AG09309 (cell line): ENCODE measurements at regions not wholly inside any gene's neighbourhood (a gene's known extent, or its start where the extent isn't known, plus 50 kb on each side); places are given as distances from the start of the nearest gene placed in this dataset.

Source experiments
- DNase-seq: peaks from one replicate; pipeline ENCODE4 v3.0.0-alpha.2; 2010; ENCODE audit warnings: low read depth
- H3K4me3 ChIP-seq: 2 replicates; pipeline ENCODE4 v1.5.1; 2011; ENCODE audit warnings: mild to moderate bottlenecking, low read depth, low read length, moderate library complexity; ENCODE audit not compliant: control insufficient read depth
- TF ChIP-seq, protein P1 (sequence below): IDR thresholded peaks from 2 replicates; pipeline ENCODE4 v1.5.1; 2011; ENCODE audit warnings: mild to moderate bottlenecking, low read depth, low read length, inconsistent platforms; ENCODE audit not compliant: insufficient read depth, control insufficient read depth; ENCODE audit errors: missing control alignments

DNA sequence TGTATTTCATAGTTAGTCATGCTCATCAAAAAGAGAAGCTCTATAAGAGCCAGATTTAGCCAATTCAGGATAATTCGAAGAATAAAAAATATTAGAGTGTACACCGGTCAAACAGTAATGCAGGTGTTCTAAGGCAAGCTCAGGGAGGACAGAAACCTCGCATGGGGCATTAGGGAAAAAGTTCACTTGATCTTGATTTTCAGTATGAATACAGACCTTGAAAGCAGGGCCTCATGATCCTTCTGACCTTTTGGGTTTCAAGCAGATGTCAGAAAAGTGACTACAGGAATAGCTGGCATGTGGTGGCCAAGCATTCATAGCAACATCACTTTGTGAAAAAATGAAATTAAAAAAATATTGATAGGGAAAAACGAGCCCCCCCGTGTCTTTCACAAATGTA, 394.9 kb downstream of the KIF4B start:
- H3K4me3 ChIP-seq, result no peak overlapping the region
- DNase-seq, result no peak

DNA sequence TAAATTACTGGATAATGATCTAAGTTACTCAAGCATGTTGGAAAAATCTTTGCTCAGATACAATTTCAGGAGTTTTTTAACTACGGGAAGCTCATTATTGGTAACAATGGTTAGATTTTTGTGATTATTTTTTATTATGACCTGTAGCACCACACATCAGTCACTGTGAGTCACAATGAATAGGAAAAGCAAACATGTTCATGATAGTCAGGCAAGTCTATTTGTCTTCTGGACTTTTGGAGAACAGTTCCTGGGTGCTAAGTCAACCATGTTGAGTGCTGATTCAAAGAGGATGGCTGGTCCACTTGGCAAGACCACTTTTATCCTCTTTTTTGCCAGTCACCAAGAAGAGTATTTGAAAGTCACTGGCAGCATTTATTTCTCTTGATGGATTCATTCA, 403.2 kb downstream of the KIF4B start:
- TF ChIP-seq, protein P1, sequence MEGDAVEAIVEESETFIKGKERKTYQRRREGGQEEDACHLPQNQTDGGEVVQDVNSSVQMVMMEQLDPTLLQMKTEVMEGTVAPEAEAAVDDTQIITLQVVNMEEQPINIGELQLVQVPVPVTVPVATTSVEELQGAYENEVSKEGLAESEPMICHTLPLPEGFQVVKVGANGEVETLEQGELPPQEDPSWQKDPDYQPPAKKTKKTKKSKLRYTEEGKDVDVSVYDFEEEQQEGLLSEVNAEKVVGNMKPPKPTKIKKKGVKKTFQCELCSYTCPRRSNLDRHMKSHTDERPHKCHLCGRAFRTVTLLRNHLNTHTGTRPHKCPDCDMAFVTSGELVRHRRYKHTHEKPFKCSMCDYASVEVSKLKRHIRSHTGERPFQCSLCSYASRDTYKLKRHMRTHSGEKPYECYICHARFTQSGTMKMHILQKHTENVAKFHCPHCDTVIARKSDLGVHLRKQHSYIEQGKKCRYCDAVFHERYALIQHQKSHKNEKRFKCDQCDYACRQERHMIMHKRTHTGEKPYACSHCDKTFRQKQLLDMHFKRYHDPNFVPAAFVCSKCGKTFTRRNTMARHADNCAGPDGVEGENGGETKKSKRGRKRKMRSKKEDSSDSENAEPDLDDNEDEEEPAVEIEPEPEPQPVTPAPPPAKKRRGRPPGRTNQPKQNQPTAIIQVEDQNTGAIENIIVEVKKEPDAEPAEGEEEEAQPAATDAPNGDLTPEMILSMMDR, result no peak
- no peak overlapping the region for H3K4me3 ChIP-seq
- no peak for DNase-seq

More for the DNA sequence above, 394.9 kb downstream of the KIF4B start:
- TF ChIP-seq, protein P1, result no peak

DNA sequence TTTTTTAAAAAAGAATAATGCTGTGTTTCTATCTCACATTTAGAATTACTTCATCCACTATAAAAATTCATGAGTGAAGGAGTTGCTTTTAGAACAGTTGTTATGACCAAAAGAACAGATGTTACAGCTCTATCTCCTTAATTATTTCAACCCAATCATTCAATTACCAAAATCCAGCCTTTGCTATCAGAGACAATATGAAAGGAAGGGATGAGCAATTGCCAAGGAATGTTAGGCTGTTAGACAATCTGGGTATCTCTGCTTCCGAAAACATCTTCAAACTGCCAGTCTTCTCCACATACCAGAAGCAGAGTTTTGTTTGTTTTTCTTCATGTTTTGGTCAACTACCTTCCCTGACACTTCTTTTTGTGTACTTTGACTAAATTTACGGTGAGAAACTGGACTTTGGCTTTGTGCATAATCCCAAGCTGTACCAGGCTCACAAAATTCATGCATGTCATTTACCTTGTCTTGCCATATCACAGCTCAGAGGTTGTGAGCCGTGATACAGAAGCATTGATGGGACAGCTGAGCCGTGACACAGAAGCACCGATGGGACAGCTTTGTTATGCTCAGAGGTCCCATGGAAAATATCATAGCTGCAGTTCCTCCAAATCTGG, 405.5 kb downstream of the KIF4B start:
- TF ChIP-seq, protein P1, result no peak
- no peak for DNase-seq
- no peak overlapping the region for H3K4me3 ChIP-seq

DNA sequence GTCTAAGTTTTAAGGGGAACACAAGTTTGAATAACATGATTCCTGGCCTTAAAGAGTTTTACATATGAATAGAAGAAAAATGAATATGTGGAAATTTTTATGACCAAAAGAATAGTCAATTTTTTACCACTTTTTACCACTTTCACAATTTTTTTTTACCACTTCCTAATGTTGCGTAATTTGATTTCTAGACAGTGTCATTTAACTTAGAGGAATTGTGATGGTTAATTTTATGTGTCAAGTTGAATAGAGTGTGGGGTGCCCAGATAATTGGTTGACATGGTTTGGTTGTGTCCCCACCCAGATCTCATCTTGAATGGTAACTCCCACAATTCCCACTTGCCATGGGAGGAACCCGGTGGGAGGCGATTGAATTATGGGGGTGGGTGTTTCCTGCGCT, 416.6 kb downstream of the KIF4B start:
- no peak overlapping the region for H3K4me3 ChIP-seq
- TF ChIP-seq, protein P1, result no peak
- no peak for DNase-seq

DNA sequence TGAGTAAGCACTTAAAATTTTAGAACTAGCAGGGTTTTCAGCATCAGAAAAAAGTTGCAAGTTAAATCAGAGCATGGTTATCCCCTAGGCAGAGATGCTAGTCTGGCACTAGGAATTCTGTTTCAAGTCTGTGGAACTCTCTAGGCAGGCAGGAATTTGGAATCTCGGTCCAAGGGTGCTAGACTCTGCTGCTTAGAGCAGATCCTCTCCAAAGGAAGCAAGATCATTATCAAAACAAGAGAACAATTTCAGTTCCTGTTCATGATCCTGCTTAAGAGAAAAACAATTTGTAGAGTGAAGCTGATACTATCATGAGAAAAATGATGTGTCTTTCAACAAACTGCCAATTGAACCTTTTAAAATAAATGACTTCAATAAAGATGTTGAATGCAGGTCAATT, 420.7 kb downstream of the KIF4B start:
- no peak overlapping the region for H3K4me3 ChIP-seq
- TF ChIP-seq, protein P1, result no peak
- no peak for DNase-seq

DNA sequence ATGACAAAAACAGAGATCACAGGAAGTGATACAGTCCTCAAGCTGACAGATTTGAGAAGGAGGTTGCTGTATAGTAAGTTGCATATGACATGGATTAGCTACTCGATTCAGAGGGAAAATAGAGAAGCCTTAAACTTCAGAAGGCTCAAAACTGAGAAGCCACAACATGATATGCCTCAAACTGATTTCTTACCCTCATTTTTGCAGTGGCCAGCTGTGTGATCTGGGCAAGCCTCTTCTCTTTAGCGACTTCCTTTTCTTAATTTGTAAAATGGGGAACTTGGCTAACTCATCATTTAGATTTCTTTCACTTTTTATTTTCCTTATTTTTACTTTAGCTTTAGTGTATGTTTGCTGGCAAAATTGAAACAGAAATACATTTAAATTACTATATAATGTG, 421.1 kb downstream of the KIF4B start:
- no peak overlapping the region for H3K4me3 ChIP-seq
- no peak for DNase-seq
- TF ChIP-seq, protein P1, result no peak
